DND-41 (cell line): ENCODE measurements at regions not wholly inside any gene's neighbourhood (a gene's known extent, or its start where the extent isn't known, plus 50 kb on each side); places are given as distances from the start of the nearest gene placed in this dataset.

Experiments
- ATAC-seq: fragments of 200-7000 bp; cut with Tn5 transposase; 3 replicates; pipeline ENCODE4 v1.9.1; 2021; ENCODE audit warnings: low read depth; ENCODE audit not compliant: insufficient read depth
- DNase-seq: peaks from one replicate; pipeline ENCODE4 v3.0.0-alpha.2; 2020
- H2AFZ ChIP-seq: 2 replicates; pipeline ENCODE4 v1.6.0; 2012; ENCODE audit warnings: low read depth, low read length
- H3K27ac ChIP-seq: 2 replicates; pipeline ENCODE4 v1.5.1; 2012; ENCODE audit warnings: low read length, inconsistent platforms
- H3K27me3 ChIP-seq: fragments of 200-600 bp; sonication (generic); 2 replicates; pipeline ENCODE4 v1.6.0; 2012; ENCODE audit warnings: low read length, mild to moderate bottlenecking, inconsistent platforms; ENCODE audit not compliant: insufficient read depth, poor library complexity
- H3K36me3 ChIP-seq: 2 replicates; pipeline ENCODE4 v1.5.1; 2012; ENCODE audit warnings: low read length, inconsistent platforms; ENCODE audit not compliant: insufficient read depth
- H3K4me1 ChIP-seq: 2 replicates; pipeline ENCODE4 v1.5.1; 2012; ENCODE audit warnings: mild to moderate bottlenecking, low read length; ENCODE audit not compliant: insufficient read depth
- H3K4me2 ChIP-seq: 2 replicates; pipeline ENCODE4 v1.6.0; 2012; ENCODE audit warnings: mild to moderate bottlenecking, moderate library complexity, low read length, inconsistent platforms; ENCODE audit not compliant: insufficient read depth
- H3K4me3 ChIP-seq, 2 experiments: fragments of 200-600 bp in 1 of 2; shearing (Covaris generic) in 1 of 2; 2 replicates each; pipeline ENCODE4 v1.5.1; 2012 to 2016; ENCODE audit warnings: inconsistent platforms in 2 of 2, low read length in 2 of 2, mild to moderate bottlenecking in 2 of 2, low read depth in 1 of 2, moderate library complexity in 1 of 2
- H3K79me2 ChIP-seq: 2 replicates; pipeline ENCODE4 v1.6.0; 2012; ENCODE audit warnings: low read length, inconsistent platforms; ENCODE audit not compliant: insufficient read depth
- H3K9ac ChIP-seq: 2 replicates; pipeline ENCODE4 v1.6.0; 2012; ENCODE audit warnings: low read depth, mild to moderate bottlenecking, inconsistent platforms, low read length, moderate library complexity
- H3K9me3 ChIP-seq: 2 replicates; pipeline ENCODE4 v1.5.1; 2012; ENCODE audit warnings: low read length, moderate library complexity, mild to moderate bottlenecking, inconsistent platforms; ENCODE audit not compliant: insufficient read depth, severe bottlenecking
- H4K20me1 ChIP-seq: 2 replicates; pipeline ENCODE4 v1.6.0; 2012; ENCODE audit warnings: low read length; ENCODE audit not compliant: insufficient read depth
- CTCF ChIP-seq: IDR thresholded peaks from 2 replicates; pipeline ENCODE4 v1.5.1; 2012; ENCODE audit warnings: borderline replicate concordance, low read length, moderate library complexity, mild to moderate bottlenecking; ENCODE audit not compliant: poor library complexity, severe bottlenecking; ENCODE audit errors: extremely low read depth
- EZH2 ChIP-seq: IDR thresholded peaks from 3 replicates; pipeline ENCODE4 v1.6.1; 2012; ENCODE audit warnings: borderline replicate concordance, low read depth, mild to moderate bottlenecking, moderate library complexity, low read length, inconsistent platforms; ENCODE audit not compliant: severe bottlenecking

- no peaks in the 10 kb centered on the region for H3K4me1 ChIP-seq
- H3K9ac ChIP-seq, result no peak overlapping the region
- ATAC-seq, result no peak
- H3K27ac ChIP-seq, result no peak overlapping the region
- no peaks in the 10 kb centered on the region for H3K27me3 ChIP-seq
- TF ChIP-seq EZH2 (no peak), CTCF (no peak)
- H3K36me3 ChIP-seq, result no peaks in the 10 kb centered on the region
- no peak overlapping the region for H2AFZ ChIP-seq
- no peak overlapping the region for H3K4me2 ChIP-seq
- no peaks in the 10 kb centered on the region for H4K20me1 ChIP-seq
- DNase-seq, result no peak
- H3K4me3 ChIP-seq, result no peak overlapping the region
- H3K9me3 ChIP-seq, result no peaks in the 10 kb centered on the region
- H3K79me2 ChIP-seq, result no peaks in the 10 kb centered on the region
Observed at GRCh38 chr3:24736701-24737100, 242.1 kb upstream of the THRB start.

GRCh38 chr3:24740326-24740725, 245.7 kb upstream of the THRB start:
- Histone ChIP-seq H4K20me1 (no peaks in the 10 kb centered on the region), H3K9me3 (no peaks in the 10 kb centered on the region), H3K27me3 (no peaks in the 10 kb centered on the region), H3K36me3 (no peaks in the 10 kb centered on the region), H3K79me2 (no peaks in the 10 kb centered on the region), H2AFZ (no peak overlapping the region), H3K27ac (no peak overlapping the region), H3K4me1 (no peaks in the 10 kb centered on the region), H3K9ac (no peak overlapping the region), H3K4me2 (no peak overlapping the region), H3K4me3 (no peak overlapping the region)
- ATAC-seq, result no peak
- TF ChIP-seq EZH2, result no peak
- TF ChIP-seq CTCF, result no peak
- no peak for DNase-seq

GRCh38 chr3:24741506-24741905, 246.9 kb upstream of the THRB start:
- H3K27ac ChIP-seq, result no peak overlapping the region
- no peaks in the 10 kb centered on the region for H3K36me3 ChIP-seq
- no peak overlapping the region for H2AFZ ChIP-seq
- ATAC-seq (no peak), DNase-seq (no peak)
- no peaks in the 10 kb centered on the region for H4K20me1 ChIP-seq
- H3K9ac ChIP-seq, result no peak overlapping the region
- H3K9me3 ChIP-seq, result no peaks in the 10 kb centered on the region
- no peaks in the 10 kb centered on the region for H3K27me3 ChIP-seq
- no peaks in the 10 kb centered on the region for H3K4me1 ChIP-seq
- TF ChIP-seq CTCF (no peak), EZH2 (no peak)
- no peak overlapping the region for H3K4me3 ChIP-seq
- no peak overlapping the region for H3K4me2 ChIP-seq
- H3K79me2 ChIP-seq, result no peaks in the 10 kb centered on the region

GRCh38 chr3:24748520-24748919, 253.9 kb upstream of the THRB start:
- DNase-seq, result no peak
- Histone ChIP-seq H3K27ac (no peak overlapping the region), H3K4me1 (no peaks in the 10 kb centered on the region), H3K9ac (no peak overlapping the region), H3K36me3 (no peaks in the 10 kb centered on the region), H4K20me1 (no peaks in the 10 kb centered on the region), H3K27me3 (no peaks in the 10 kb centered on the region), H3K4me3 (no peak overlapping the region), H3K9me3 (no peaks in the 10 kb centered on the region), H2AFZ (no peak overlapping the region), H3K4me2 (no peak overlapping the region), H3K79me2 (no peaks in the 10 kb centered on the region)
- no peak for ATAC-seq
- no peak for TF ChIP-seq EZH2
- TF ChIP-seq CTCF, result no peak
